ENCODE measurements at regions not wholly inside any gene's neighbourhood (a gene's known extent, or its start where the extent isn't known, plus 50 kb on each side); places are given as distances from the start of the nearest gene placed in this dataset.
A peak's percentile ranks its signal among the peaks of the same experiment; 100 is the strongest.

DNA sequence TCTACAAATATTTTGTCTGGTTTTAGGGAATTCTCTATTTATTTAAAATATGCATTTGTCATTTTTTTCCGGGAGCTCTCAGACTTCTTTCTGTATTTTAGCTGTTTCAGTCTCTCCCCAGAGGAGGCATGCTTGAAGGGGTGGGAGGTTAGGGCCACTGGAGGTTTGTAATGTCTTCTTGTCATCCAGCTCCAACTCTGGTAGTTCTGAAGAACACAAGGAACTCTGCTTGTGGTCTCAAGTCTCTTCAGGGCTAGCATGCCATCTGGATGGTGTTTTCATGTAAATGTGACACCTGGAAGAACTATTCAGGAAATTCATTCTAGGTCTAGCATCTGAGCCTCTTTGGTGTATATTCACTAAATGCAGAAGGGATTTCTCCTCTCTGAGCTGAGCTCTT lies 518.4 kb upstream of the DCC start:
- H3K9me3 ChIP-seq, result no peaks in the 10 kb centered on the region
- DNase-seq (ENCODE audit: low read depth in 1 of 2, low spot score in 1 of 2) (no peak), FAIRE-seq (no peak), ATAC-seq (no peak)
- H3K4me1 ChIP-seq, result no peaks in the 10 kb centered on the region
- no peak overlapping the region for H3K4me3 ChIP-seq
- TF ChIP-seq, protein P1, sequence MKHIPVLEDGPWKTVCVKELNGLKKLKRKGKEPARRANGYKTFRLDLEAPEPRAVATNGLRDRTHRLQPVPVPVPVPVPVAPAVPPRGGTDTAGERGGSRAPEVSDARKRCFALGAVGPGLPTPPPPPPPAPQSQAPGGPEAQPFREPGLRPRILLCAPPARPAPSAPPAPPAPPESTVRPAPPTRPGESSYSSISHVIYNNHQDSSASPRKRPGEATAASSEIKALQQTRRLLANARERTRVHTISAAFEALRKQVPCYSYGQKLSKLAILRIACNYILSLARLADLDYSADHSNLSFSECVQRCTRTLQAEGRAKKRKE (CRISPR knock-in tag; IDR thresholded peaks at IDR 0.05; ENCODE audit: low read depth), result no peak
- TF ChIP-seq BHLHE40 (IDR thresholded peaks at IDR 0.05; ENCODE audit: low read depth, low read length), result no peak
- TF ChIP-seq CEBPB (IDR thresholded peaks at IDR 0.05), result no peak
- TF ChIP-seq CHD4 (IDR thresholded peaks at IDR 0.05; ENCODE audit: borderline replicate concordance), result no peak
- TF ChIP-seq CHD2 (IDR thresholded peaks at IDR 0.05; ENCODE audit: low read length, partially characterized antibody), result no peak
- TF ChIP-seq HOXB13 (CRISPR knock-in tag; IDR thresholded peaks at IDR 0.05; ENCODE audit: low read depth), result no peak
- no peak for TF ChIP-seq HDAC2 (IDR thresholded peaks at IDR 0.05)
- no peak for TF ChIP-seq SMC3 (IDR thresholded peaks at IDR 0.05)
- ChIA-PET POLR2A (no interaction called here), CTCF (no interaction called here)
- no peak overlapping the region for H3K27ac ChIP-seq
- 6% methylated on average over 1 of the region's 1 CpG for WGBS (ENCODE audit: missing lambda C conversion rate)
- no peak overlapping the region for H3K4me2 ChIP-seq

DNA sequence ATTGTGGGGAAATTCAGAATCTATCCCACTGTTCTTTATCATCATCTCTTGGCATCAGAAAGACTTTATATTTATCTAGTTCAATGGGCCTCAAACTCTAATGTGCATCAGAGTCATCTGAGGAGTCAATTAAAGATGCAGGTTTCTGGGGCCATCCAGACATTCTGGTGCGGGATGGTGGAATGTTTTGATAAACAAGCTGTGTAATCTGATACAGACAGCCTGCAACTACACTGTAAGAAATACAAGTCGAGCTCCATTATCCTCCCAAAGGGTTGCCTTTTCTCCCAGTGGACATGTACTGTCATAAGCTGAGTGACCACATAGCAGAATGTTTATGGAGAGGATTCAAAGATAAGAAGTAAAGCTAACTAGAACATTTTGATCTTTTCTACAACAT lies 515.3 kb upstream of the DCC start:
- CTCF ChIA-PET, result no interaction called here
- POLR2A ChIA-PET, result no interaction called here
- Histone ChIP-seq H3K4me2 (no peak overlapping the region), H3K9me3 (no peaks in the 10 kb centered on the region), H3K4me3 (no peak overlapping the region), H3K4me1 (no peaks in the 10 kb centered on the region), H3K27ac (no peak overlapping the region)
- ATAC-seq (no peak), FAIRE-seq (no peak), DNase-seq (ENCODE audit: low read depth in 1 of 2, low spot score in 1 of 2) (no peak)
- WGBS (ENCODE audit: missing lambda C conversion rate), result 6% methylated on average over 2 of the region's 2 CpGs
- TF ChIP-seq MAZ (IDR thresholded peaks at IDR 0.05; ENCODE audit: borderline replicate concordance, low read depth, low read length) (no peak), CHD2 (IDR thresholded peaks at IDR 0.05; ENCODE audit: low read length, partially characterized antibody) (no peak), JUN (IDR thresholded peaks at IDR 0.05) (no peak)
- TF ChIP-seq, protein P1 (CRISPR knock-in tag; IDR thresholded peaks at IDR 0.05; ENCODE audit: low read depth), result no peak
- TF ChIP-seq, protein P2, sequence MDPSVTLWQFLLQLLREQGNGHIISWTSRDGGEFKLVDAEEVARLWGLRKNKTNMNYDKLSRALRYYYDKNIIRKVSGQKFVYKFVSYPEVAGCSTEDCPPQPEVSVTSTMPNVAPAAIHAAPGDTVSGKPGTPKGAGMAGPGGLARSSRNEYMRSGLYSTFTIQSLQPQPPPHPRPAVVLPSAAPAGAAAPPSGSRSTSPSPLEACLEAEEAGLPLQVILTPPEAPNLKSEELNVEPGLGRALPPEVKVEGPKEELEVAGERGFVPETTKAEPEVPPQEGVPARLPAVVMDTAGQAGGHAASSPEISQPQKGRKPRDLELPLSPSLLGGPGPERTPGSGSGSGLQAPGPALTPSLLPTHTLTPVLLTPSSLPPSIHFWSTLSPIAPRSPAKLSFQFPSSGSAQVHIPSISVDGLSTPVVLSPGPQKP (IDR thresholded peaks at IDR 0.05; ENCODE audit: low read depth, low read length), result no peak

DNA sequence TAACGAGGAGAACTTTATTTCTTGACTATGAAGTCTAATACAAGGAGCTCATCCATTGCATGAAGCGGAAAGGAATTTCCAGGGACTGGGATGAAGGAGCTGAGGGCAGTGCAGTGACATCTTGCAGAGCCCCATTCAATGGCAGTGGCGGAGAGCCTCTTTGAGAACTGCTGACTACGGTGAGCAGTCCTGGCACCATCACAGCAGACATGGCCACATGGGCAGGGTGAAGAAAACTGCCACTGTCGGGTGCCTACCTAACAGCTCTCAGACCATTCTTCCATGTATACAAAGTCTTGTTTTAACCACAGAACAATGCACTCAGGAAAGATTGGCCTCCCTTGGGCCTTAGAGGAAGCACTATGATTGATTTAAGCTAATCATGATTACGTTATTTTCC lies 506.1 kb upstream of the DCC start:
- no peak overlapping the region for H3K27ac ChIP-seq
- no peaks in the 10 kb centered on the region for H3K4me1 ChIP-seq
- ChIA-PET CTCF (no interaction called here), POLR2A (no interaction called here)
- H3K4me2 ChIP-seq, result no peak overlapping the region
- FAIRE-seq, result no peak
- no peak for TF ChIP-seq ZC3H11A (IDR thresholded peaks at IDR 0.05)
- TF ChIP-seq KDM5A (IDR thresholded peaks at IDR 0.05), result no peak
- TF ChIP-seq, protein P3, sequence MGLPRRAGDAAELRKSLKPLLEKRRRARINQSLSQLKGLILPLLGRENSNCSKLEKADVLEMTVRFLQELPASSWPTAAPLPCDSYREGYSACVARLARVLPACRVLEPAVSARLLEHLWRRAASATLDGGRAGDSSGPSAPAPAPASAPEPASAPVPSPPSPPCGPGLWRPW (IDR thresholded peaks at IDR 0.05), result no peak
- no peak for TF ChIP-seq NR3C1 (IDR thresholded peaks at IDR 0.05)
- 12% methylated on average over 5 of the region's 6 CpGs for WGBS (ENCODE audit: missing lambda C conversion rate)
- H3K4me3 ChIP-seq, result no peak overlapping the region
- no peak for ATAC-seq
- no peaks in the 10 kb centered on the region for H3K9me3 ChIP-seq
- DNase-seq (ENCODE audit: low read depth in 1 of 2, low spot score in 1 of 2), result no peak

DNA sequence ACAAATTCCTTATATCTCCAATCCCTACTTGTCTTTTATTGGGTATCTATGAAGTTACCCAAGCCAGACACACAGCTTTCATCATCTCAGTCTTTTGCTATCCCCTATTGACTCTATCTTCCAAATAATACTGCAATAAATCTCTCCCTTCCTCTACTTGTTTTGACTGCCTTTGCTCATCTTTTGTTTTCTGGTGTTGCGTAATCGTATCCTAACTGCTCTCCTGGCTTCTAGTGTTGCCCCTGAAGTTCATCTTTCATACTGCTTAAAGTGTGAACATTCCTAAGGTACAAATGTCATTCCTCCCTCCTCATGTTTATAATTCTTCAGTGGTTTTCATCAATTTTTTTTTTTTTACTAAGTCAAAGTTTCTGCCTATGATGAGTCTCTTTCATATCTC lies 491.3 kb upstream of the DCC start:
- H3K4me3 ChIP-seq, result no peak overlapping the region
- 16% methylated on average over 2 of the region's 2 CpGs for WGBS (ENCODE audit: missing lambda C conversion rate)
- FAIRE-seq, result no peak
- no peaks in the 10 kb centered on the region for H3K9me3 ChIP-seq
- no peak for DNase-seq (ENCODE audit: low read depth in 1 of 2, low spot score in 1 of 2)
- ATAC-seq, result no peak
- ChIA-PET CTCF (no interaction called here), POLR2A (no interaction called here)
- no peaks in the 10 kb centered on the region for H3K4me1 ChIP-seq
- H3K27ac ChIP-seq, result no peak overlapping the region
- H3K4me2 ChIP-seq, result no peak overlapping the region
- TF ChIP-seq RAD21 (conservative IDR thresholded peaks at IDR 0.05 in 1 of 2, IDR thresholded peaks at IDR 0.05 in 1 of 2) (no peak), CEBPB (IDR thresholded peaks at IDR 0.05) (peak in 1 of 2 experiments; percentile 49; a peak in 2 of 4 replicates), ZNF302 (CRISPR knock-in tag; IDR thresholded peaks at IDR 0.05) (no peak)

Data from A549 (cell line).